CD4-positive, CD25-positive, alpha-beta regulatory T cell (primary cell): ENCODE measurements at regions not wholly inside any gene's neighbourhood (a gene's known extent, or its start where the extent isn't known, plus 50 kb on each side); places are given as distances from the start of the nearest gene placed in this dataset.
A peak's percentile ranks its signal among the peaks of the same experiment; 100 is the strongest.

Source experiments
- ATAC-seq, 2 donors: fragments of 150-1000 bp; cut with Tn5 transposase; one replicate each; pipeline ENCODE4 v1.10.0; 2021; ENCODE audit warnings: low read depth in 2 of 2, moderate number of reproducible peaks in 2 of 2, moderate library complexity in 1 of 2
- DNase-seq, 3 donors: peaks; one replicate each; pipeline versions ENCODE4 v3.0.0 to v3.0.0-alpha.2; 2012 to 2022; ENCODE audit warnings: mixed read lengths in 1 of 3
- H3K27ac ChIP-seq: one replicate; pipeline ENCODE4 v1.7.0; 2013; ENCODE audit warnings: mild to moderate bottlenecking, low read length; ENCODE audit not compliant: insufficient read depth, poor library complexity, severe bottlenecking
- H3K27me3 ChIP-seq: one replicate; pipeline ENCODE4 v1.7.0; 2013; ENCODE audit warnings: low read length; ENCODE audit not compliant: control insufficient read depth, insufficient read depth
- H3K36me3 ChIP-seq: one replicate; pipeline ENCODE4 v1.7.0; 2013; ENCODE audit warnings: mild to moderate bottlenecking, low read length, moderate library complexity; ENCODE audit not compliant: control insufficient read depth, insufficient read depth
- H3K4me1 ChIP-seq: 2 replicates; pipeline ENCODE4 v1.7.0; 2013; ENCODE audit warnings: mild to moderate bottlenecking, low read length; ENCODE audit not compliant: insufficient read depth, control insufficient read depth, poor library complexity, severe bottlenecking
- H3K4me3 ChIP-seq: one replicate; pipeline ENCODE4 v1.7.0; 2013; ENCODE audit warnings: low read depth, mild to moderate bottlenecking, low read length, moderate library complexity
- H3K9me3 ChIP-seq, 2 experiments: 1 replicate in 1 of 2; 2 replicates in 1 of 2; pipeline ENCODE4 v1.7.0; 2013; ENCODE audit warnings: low read length in 2 of 2, mild to moderate bottlenecking in 1 of 2, moderate library complexity in 1 of 2; ENCODE audit not compliant: control insufficient read depth in 2 of 2
- H3K27ac Mint-ChIP-seq, 3 donors: one replicate each; pipeline ENCODE4 v1.8.0; 2020 to 2022; ENCODE audit warnings: mild to moderate bottlenecking in 3 of 3, mixed read lengths in 3 of 3, moderate library complexity in 2 of 3
- H3K27me3 Mint-ChIP-seq: one replicate; pipeline ENCODE4 v1.8.0; 2022; ENCODE audit warnings: mild to moderate bottlenecking, mixed read lengths
- H3K36me3 Mint-ChIP-seq: one replicate; pipeline ENCODE4 v1.8.0; 2020; ENCODE audit warnings: mixed read lengths
- H3K4me1 Mint-ChIP-seq, 4 donors: one replicate each; pipeline ENCODE4 v1.8.0; 2020 to 2022; ENCODE audit warnings: mixed read lengths in 4 of 4, mild to moderate bottlenecking in 1 of 4
- H3K4me3 Mint-ChIP-seq, 4 donors: one replicate each; pipeline ENCODE4 v1.8.0; 2020 to 2022; ENCODE audit warnings: mild to moderate bottlenecking in 4 of 4, mixed read lengths in 4 of 4, moderate library complexity in 3 of 4
- H3K9me3 Mint-ChIP-seq, 7 donors: one replicate each; pipeline ENCODE4 v1.8.0; 2020 to 2022; ENCODE audit warnings: mixed read lengths in 7 of 7, mild to moderate bottlenecking in 3 of 7, moderate library complexity in 2 of 7

DNA sequence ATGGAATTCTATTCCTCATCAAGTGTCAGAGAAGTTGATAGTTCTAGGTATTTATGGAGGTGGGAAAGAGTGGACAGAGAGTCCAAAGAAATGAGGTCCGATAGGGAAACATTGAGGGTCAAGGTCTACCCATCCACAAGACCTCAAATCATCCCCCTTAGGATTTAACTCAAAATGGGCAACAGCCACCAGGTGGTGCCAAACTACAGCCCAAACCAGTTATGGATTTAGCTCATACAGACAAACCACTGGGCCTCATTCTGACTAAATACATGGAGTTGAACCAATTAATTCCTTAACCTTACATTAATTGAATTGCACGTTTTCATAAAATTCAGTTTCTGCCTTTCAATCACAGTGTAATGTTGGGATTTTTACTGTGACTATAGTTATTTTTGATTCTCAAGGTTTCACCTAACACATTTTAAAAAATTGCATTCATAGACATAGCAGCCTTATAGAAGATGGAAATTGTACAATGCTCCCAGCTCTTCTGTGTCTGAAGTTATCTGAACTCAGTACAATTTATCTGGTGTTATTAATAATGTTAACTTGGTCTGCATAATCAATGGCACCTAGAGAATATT is 98.2 kb upstream of the HNMT start:
- H3K4me3 ChIP-seq = no peak overlapping the region
- H3K27ac ChIP-seq = no peak overlapping the region
- no peaks in the 10 kb centered on the region for H3K36me3 Mint-ChIP-seq

DNA sequence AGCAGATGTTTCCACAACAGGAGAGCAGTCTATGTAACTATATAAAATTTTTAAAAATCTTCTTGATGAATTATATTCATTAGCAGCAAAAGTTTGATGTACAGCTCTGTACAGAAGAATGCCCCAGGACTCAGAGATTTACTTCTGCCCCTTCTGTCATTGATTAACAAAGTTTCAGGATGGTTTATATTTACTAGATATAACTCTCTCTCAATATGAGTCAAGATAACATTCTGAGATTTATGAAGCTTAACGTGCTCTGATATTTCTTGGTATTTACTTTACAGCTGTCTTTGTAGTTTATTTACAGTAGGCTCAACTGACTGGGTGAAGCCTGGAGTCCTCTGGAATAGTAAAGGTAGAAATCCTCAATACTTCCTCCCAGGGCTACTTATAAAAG is 93.6 kb upstream of the HNMT start:
- no peaks in the 10 kb centered on the region for H3K36me3 ChIP-seq
- Mint-ChIP-seq H3K27me3 (peaks cover 4% of the 10 kb centered on the region), H3K4me3 (no peak overlapping the region), H3K36me3 (no peaks in the 10 kb centered on the region), H3K4me1 (no peaks in the 10 kb centered on the region), H3K27ac (no peak overlapping the region), H3K9me3 (peaks cover 0 to 2% (median 0%) of the 10 kb centered on the region in 7 donors)
- H3K27ac ChIP-seq = no peak overlapping the region
- H3K9me3 ChIP-seq = no peaks in the 10 kb centered on the region
- no peak for ATAC-seq
- no peak overlapping the region for H3K4me3 ChIP-seq
- no peak for DNase-seq
- H3K4me1 ChIP-seq = no peaks in the 10 kb centered on the region
- no peaks in the 10 kb centered on the region for H3K27me3 ChIP-seq

More for the DNA sequence above, 98.2 kb upstream of the HNMT start:
- H3K27ac Mint-ChIP-seq = no peak overlapping the region
- ATAC-seq (no peak), DNase-seq (peak in 2 of 3 donors; percentile 21 to 53)
- Histone ChIP-seq H3K36me3 (no peaks in the 10 kb centered on the region), H3K9me3 (no peaks in the 10 kb centered on the region), H3K27me3 (no peaks in the 10 kb centered on the region), H3K4me1 (no peaks in the 10 kb centered on the region)
- H3K27me3 Mint-ChIP-seq = no peaks in the 10 kb centered on the region
- H3K4me1 Mint-ChIP-seq = no peaks in the 10 kb centered on the region
- H3K4me3 Mint-ChIP-seq = no peak overlapping the region
- peaks cover 0 to 1% (median 0%) of the 10 kb centered on the region in 7 donors for H3K9me3 Mint-ChIP-seq

DNA sequence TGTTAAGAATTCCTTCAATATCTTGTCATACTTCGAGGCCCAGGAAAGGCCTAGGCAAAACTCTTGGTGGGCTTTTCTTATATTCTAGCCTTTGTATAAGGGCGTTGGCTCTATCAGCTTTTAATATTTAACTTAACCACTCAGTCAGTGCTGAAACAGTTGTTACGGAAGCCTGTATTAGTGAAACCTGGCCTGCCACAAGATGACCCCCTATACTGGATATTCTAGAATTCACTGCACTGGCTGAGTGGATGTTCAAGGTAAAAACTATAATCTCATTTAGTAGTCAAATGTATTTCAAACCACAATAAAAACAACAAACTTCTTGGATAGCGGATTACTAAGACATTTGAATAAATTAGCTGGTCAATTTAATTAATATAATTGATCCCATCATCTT is 91.7 kb upstream of the HNMT start:
- Mint-ChIP-seq H3K27me3 (peaks cover 4% of the 10 kb centered on the region), H3K36me3 (no peaks in the 10 kb centered on the region), H3K4me1 (no peaks in the 10 kb centered on the region), H3K4me3 (no peak overlapping the region), H3K27ac (no peak overlapping the region), H3K9me3 (peaks cover 0 to 2% (median 0%) of the 10 kb centered on the region in 7 donors)
- ATAC-seq (no peak), DNase-seq (no peak)
- no peaks in the 10 kb centered on the region for H3K36me3 ChIP-seq
- no peaks in the 10 kb centered on the region for H3K9me3 ChIP-seq
- no peaks in the 10 kb centered on the region for H3K4me1 ChIP-seq
- no peak overlapping the region for H3K4me3 ChIP-seq
- no peaks in the 10 kb centered on the region for H3K27me3 ChIP-seq
- H3K27ac ChIP-seq = no peak overlapping the region

DNA sequence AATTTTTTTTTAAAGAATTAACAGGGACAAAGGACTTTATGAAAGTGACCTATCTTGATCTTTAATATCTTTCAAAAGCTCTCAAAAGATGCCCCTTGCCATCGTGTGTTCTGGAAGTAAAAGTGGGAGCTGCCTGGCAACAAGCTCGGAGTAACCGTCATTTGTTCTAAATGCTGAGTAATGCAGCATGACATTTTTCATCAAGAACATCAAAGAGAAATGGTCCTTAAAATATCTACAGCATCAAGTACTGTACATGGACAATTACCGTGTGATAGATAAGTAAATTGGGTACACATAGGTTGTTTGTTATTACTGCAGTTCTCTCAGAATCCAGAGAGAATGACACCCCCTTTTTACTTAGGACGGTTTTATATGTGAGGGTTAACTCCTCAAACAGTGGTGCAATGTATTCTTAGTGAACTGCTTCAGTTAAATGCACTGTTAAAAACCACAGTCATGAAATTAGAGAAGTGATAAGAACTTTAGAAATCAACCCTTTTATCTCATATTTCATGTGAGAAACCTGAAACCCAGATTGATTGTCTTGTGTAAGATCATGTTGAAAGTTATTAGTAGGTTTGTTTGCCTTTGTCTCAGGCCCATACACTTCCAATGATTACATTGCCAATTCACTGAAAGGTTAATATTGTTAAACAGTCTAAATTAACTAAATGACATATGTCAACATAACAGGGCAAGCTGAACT is 90.6 kb upstream of the HNMT start:
- ATAC-seq = no peak
- Histone ChIP-seq H3K27me3 (no peaks in the 10 kb centered on the region), H3K4me3 (no peak overlapping the region), H3K36me3 (no peaks in the 10 kb centered on the region), H3K4me1 (no peaks in the 10 kb centered on the region), H3K9me3 (no peaks in the 10 kb centered on the region), H3K27ac (no peak overlapping the region)
- Mint-ChIP-seq H3K27me3 (peaks cover 4% of the 10 kb centered on the region), H3K4me3 (no peak overlapping the region), H3K27ac (no peak overlapping the region), H3K4me1 (no peaks in the 10 kb centered on the region), H3K36me3 (no peaks in the 10 kb centered on the region), H3K9me3 (peaks cover 0 to 2% (median 0%) of the 10 kb centered on the region in 7 donors)
- no peak for DNase-seq

DNA sequence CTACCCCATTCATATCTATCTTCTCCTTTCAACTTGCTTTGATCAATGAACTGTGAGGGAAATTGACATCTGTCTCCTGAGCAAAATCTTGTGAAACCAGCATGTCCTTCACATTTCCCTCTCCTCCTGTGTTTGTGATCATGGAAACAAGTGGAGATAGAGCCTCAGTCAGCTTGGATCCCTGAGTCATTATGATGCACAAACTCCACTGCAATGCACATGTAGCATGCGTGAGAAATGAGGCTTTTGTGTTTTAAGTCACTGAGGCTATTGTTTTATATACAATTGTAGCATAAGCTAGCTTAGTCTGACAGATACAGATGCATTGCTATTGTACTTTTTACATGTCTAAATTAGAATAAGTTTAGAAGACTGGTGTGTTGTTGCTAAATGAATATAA is 85.2 kb upstream of the HNMT start:
- Histone ChIP-seq H3K27me3 (no peaks in the 10 kb centered on the region), H3K27ac (no peak overlapping the region), H3K4me3 (no peak overlapping the region), H3K4me1 (no peaks in the 10 kb centered on the region), H3K9me3 (no peaks in the 10 kb centered on the region), H3K36me3 (no peaks in the 10 kb centered on the region)
- Mint-ChIP-seq H3K27me3 (peaks cover 3% of the 10 kb centered on the region), H3K4me3 (no peak overlapping the region), H3K27ac (no peak overlapping the region), H3K9me3 (peaks cover 0 to 4% (median 0%) of the 10 kb centered on the region in 7 donors), H3K4me1 (no peaks in the 10 kb centered on the region), H3K36me3 (no peaks in the 10 kb centered on the region)
- DNase-seq (no peak), ATAC-seq (no peak)

DNA sequence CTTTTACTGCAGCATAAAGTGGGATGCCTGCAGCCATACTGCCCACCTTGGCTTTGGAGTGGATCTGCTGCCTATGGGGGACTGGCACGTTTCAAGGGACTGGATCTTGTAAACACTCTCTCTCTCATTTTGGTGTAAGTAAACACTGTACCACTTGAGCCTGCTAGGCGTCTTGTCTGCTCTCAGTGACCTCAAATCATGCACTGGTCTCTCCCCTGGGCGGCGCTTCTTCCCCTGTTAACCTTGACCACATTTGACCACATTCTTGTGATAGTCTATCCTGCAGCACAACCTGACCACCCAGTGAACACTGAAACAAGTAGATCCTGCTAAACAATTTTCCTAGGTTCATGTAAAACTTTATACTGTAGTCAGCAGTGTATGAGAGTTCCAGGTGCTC is 82.6 kb upstream of the HNMT start:
- no peaks in the 10 kb centered on the region for H3K4me1 ChIP-seq
- Mint-ChIP-seq H3K27ac (no peak overlapping the region), H3K4me1 (no peaks in the 10 kb centered on the region), H3K27me3 (peaks cover 4% of the 10 kb centered on the region), H3K36me3 (no peaks in the 10 kb centered on the region), H3K4me3 (no peak overlapping the region), H3K9me3 (peaks cover 0 to 6% (median 0%) of the 10 kb centered on the region in 7 donors)
- ATAC-seq (no peak), DNase-seq (no peak)
- no peaks in the 10 kb centered on the region for H3K36me3 ChIP-seq
- H3K4me3 ChIP-seq = no peak overlapping the region
- no peaks in the 10 kb centered on the region for H3K9me3 ChIP-seq
- H3K27ac ChIP-seq = no peak overlapping the region
- no peaks in the 10 kb centered on the region for H3K27me3 ChIP-seq

DNA sequence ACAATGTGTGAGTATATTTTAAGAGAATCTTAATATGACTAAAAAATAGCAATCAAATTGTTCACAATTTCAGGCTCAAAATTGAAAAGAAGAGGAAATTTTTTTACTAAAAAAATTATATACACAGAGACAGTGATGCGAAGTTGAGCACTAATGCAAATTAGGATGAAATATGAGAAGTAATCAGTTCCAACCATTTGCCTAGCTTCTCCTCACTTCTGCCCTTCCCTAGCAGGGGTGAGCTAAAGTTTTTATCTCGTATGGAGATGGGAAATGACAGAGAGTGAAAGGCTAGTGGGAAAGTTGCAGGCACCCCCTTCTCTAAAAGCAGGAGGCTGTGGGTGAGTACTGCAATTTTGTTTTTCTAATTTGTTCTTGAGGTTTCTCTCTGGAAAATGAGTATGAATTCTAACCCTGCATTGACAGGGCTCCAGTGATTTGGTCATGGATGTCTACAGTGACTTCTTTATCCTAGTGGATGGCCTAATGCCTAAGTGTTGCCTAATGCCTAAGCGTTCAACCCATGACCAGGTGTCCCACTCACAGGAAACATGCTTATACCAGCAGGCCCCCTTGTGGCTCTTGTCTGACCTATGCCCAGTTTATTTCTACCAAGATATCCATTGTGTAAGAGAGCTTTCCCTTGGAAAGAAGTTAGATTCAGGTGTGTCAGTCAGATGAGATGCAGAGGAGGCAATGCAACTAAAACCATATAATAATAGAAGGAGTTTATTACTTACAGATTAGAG is 78.0 kb upstream of the HNMT start:
- no peaks in the 10 kb centered on the region for H3K4me1 ChIP-seq
- Mint-ChIP-seq H3K36me3 (no peaks in the 10 kb centered on the region), H3K9me3 (peaks cover 0 to 6% (median 0%) of the 10 kb centered on the region in 7 donors), H3K4me3 (no peak overlapping the region), H3K27me3 (peaks cover 4% of the 10 kb centered on the region), H3K27ac (no peak overlapping the region), H3K4me1 (no peaks in the 10 kb centered on the region)
- H3K36me3 ChIP-seq = no peaks in the 10 kb centered on the region
- H3K4me3 ChIP-seq = no peak overlapping the region
- no peaks in the 10 kb centered on the region for H3K27me3 ChIP-seq
- DNase-seq (no peak), ATAC-seq (no peak)
- H3K27ac ChIP-seq = no peak overlapping the region
- H3K9me3 ChIP-seq = no peaks in the 10 kb centered on the region
